DND-41 (cell line): ENCODE measurements at regions not wholly inside any gene's neighbourhood (a gene's known extent, or its start where the extent isn't known, plus 50 kb on each side); places are given as distances from the start of the nearest gene placed in this dataset.

Experiments
- ATAC-seq: fragments of 200-7000 bp; cut with Tn5 transposase; 3 replicates; pipeline ENCODE4 v1.9.1; 2021; ENCODE audit warnings: low read depth; ENCODE audit not compliant: insufficient read depth
- DNase-seq: peaks from one replicate; pipeline ENCODE4 v3.0.0-alpha.2; 2020
- H2AFZ ChIP-seq: 2 replicates; pipeline ENCODE4 v1.6.0; 2012; ENCODE audit warnings: low read depth, low read length
- H3K27ac ChIP-seq: 2 replicates; pipeline ENCODE4 v1.5.1; 2012; ENCODE audit warnings: low read length, inconsistent platforms
- H3K27me3 ChIP-seq: fragments of 200-600 bp; sonication (generic); 2 replicates; pipeline ENCODE4 v1.6.0; 2012; ENCODE audit warnings: low read length, mild to moderate bottlenecking, inconsistent platforms; ENCODE audit not compliant: insufficient read depth, poor library complexity
- H3K36me3 ChIP-seq: 2 replicates; pipeline ENCODE4 v1.5.1; 2012; ENCODE audit warnings: low read length, inconsistent platforms; ENCODE audit not compliant: insufficient read depth
- H3K4me1 ChIP-seq: 2 replicates; pipeline ENCODE4 v1.5.1; 2012; ENCODE audit warnings: mild to moderate bottlenecking, low read length; ENCODE audit not compliant: insufficient read depth
- H3K4me2 ChIP-seq: 2 replicates; pipeline ENCODE4 v1.6.0; 2012; ENCODE audit warnings: mild to moderate bottlenecking, moderate library complexity, low read length, inconsistent platforms; ENCODE audit not compliant: insufficient read depth
- H3K4me3 ChIP-seq, 2 experiments: fragments of 200-600 bp in 1 of 2; shearing (Covaris generic) in 1 of 2; 2 replicates each; pipeline ENCODE4 v1.5.1; 2012 to 2016; ENCODE audit warnings: inconsistent platforms in 2 of 2, low read length in 2 of 2, mild to moderate bottlenecking in 2 of 2, low read depth in 1 of 2, moderate library complexity in 1 of 2
- H3K79me2 ChIP-seq: 2 replicates; pipeline ENCODE4 v1.6.0; 2012; ENCODE audit warnings: low read length, inconsistent platforms; ENCODE audit not compliant: insufficient read depth
- H3K9ac ChIP-seq: 2 replicates; pipeline ENCODE4 v1.6.0; 2012; ENCODE audit warnings: low read depth, mild to moderate bottlenecking, inconsistent platforms, low read length, moderate library complexity
- H3K9me3 ChIP-seq: 2 replicates; pipeline ENCODE4 v1.5.1; 2012; ENCODE audit warnings: low read length, moderate library complexity, mild to moderate bottlenecking, inconsistent platforms; ENCODE audit not compliant: insufficient read depth, severe bottlenecking
- H4K20me1 ChIP-seq: 2 replicates; pipeline ENCODE4 v1.6.0; 2012; ENCODE audit warnings: low read length; ENCODE audit not compliant: insufficient read depth
- EZH2 ChIP-seq: IDR thresholded peaks from 3 replicates; pipeline ENCODE4 v1.6.1; 2012; ENCODE audit warnings: borderline replicate concordance, low read depth, mild to moderate bottlenecking, moderate library complexity, low read length, inconsistent platforms; ENCODE audit not compliant: severe bottlenecking
- TF ChIP-seq, protein P1 (sequence below): IDR thresholded peaks from 2 replicates; pipeline ENCODE4 v1.5.1; 2012; ENCODE audit warnings: borderline replicate concordance, low read length, moderate library complexity, mild to moderate bottlenecking; ENCODE audit not compliant: poor library complexity, severe bottlenecking; ENCODE audit errors: extremely low read depth

DNA sequence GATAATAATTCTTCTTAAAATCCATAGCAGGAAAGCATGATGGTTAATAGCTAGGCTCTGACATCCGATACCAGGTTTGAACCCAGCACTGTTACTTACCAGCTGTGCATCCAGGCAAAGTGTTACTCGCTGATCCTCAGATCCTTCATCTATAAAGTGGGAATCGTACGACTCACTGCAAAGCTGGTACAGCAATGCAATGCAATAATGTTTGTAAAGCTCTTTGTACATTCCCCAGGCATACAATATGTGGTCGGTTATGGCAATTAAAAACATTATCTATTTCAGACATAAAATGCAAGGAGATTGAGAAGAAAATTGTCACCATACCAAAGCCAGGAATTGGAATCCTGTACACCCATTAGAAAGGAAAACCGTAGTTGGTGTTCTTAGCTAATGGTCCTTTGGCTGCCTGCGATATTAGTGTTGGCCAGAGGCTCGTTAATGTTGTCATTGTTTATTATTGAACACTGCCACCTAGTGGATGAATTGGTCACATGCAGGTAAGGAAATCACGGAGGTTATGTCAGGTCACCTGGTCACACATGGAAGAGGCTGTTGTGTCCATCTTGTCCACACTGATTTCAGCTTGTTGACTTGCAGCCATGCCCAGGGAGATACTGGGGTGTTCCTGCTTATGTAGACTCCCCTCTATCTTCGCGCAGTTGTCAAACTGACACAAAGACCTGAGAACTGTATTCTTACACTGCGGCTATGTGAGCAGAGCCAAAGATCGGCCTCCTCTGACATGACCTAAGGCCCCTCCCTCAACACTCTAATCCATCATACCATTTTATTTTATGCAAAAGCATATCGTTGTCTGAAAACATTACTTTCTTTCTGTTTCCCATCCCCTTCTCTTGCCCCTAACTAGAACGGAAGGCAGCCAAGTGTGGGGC lies 87.5 kb upstream of the PPP2R2B start:
- TF ChIP-seq, protein P1, sequence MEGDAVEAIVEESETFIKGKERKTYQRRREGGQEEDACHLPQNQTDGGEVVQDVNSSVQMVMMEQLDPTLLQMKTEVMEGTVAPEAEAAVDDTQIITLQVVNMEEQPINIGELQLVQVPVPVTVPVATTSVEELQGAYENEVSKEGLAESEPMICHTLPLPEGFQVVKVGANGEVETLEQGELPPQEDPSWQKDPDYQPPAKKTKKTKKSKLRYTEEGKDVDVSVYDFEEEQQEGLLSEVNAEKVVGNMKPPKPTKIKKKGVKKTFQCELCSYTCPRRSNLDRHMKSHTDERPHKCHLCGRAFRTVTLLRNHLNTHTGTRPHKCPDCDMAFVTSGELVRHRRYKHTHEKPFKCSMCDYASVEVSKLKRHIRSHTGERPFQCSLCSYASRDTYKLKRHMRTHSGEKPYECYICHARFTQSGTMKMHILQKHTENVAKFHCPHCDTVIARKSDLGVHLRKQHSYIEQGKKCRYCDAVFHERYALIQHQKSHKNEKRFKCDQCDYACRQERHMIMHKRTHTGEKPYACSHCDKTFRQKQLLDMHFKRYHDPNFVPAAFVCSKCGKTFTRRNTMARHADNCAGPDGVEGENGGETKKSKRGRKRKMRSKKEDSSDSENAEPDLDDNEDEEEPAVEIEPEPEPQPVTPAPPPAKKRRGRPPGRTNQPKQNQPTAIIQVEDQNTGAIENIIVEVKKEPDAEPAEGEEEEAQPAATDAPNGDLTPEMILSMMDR: peak; percentile 92
- TF ChIP-seq EZH2: no peak
- H3K4me2 ChIP-seq: no peak overlapping the region
- H3K27ac ChIP-seq: no peak overlapping the region
- no peak overlapping the region for H3K9ac ChIP-seq
- DNase-seq (peak; percentile 51), ATAC-seq (peak; percentile 85)
- no peaks in the 10 kb centered on the region for H4K20me1 ChIP-seq
- no peaks in the 10 kb centered on the region for H3K79me2 ChIP-seq
- H3K36me3 ChIP-seq: no peaks in the 10 kb centered on the region
- H3K27me3 ChIP-seq: no peaks in the 10 kb centered on the region
- no peaks in the 10 kb centered on the region for H3K4me1 ChIP-seq
- no peak overlapping the region for H3K4me3 ChIP-seq
- H3K9me3 ChIP-seq: no peaks in the 10 kb centered on the region
- H2AFZ ChIP-seq: no peak overlapping the region

GRCh38 chr5:146967646-146968045 lies 89.1 kb upstream of the PPP2R2B start:
- no peak overlapping the region for H3K4me2 ChIP-seq
- no peak overlapping the region for H3K27ac ChIP-seq
- H4K20me1 ChIP-seq: no peaks in the 10 kb centered on the region
- no peaks in the 10 kb centered on the region for H3K36me3 ChIP-seq
- no peaks in the 10 kb centered on the region for H3K9me3 ChIP-seq
- H3K4me1 ChIP-seq: no peaks in the 10 kb centered on the region
- no peaks in the 10 kb centered on the region for H3K79me2 ChIP-seq
- H2AFZ ChIP-seq: no peak overlapping the region
- TF ChIP-seq, protein P1: no peak
- TF ChIP-seq EZH2: no peak
- no peaks in the 10 kb centered on the region for H3K27me3 ChIP-seq
- no peak overlapping the region for H3K9ac ChIP-seq
- H3K4me3 ChIP-seq: no peak overlapping the region
- DNase-seq (no peak), ATAC-seq (no peak)

DNA sequence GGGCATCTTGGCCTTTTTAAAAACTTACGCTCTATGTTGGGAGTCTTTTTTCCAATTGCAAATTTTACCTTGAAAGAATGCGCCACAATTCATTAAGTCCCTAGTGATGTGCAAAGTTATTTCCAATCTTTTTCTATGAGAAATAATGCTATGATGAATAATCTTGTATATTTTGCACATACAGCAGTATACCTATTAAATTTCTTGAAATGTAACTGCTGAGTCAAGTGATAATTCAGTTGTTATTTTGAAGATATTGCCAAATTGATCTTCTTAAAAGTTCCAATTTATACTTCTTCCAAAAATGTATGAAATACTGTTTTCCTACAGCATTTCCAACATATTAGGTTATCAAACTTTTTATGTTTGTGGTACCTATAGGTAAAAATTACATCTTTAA lies 92.8 kb upstream of the PPP2R2B start:
- Histone ChIP-seq H3K4me2 (no peak overlapping the region), H3K4me3 (no peak overlapping the region), H4K20me1 (no peaks in the 10 kb centered on the region), H3K27me3 (no peaks in the 10 kb centered on the region), H3K79me2 (no peaks in the 10 kb centered on the region), H3K36me3 (no peaks in the 10 kb centered on the region), H3K9me3 (no peaks in the 10 kb centered on the region), H3K9ac (no peak overlapping the region), H2AFZ (no peak overlapping the region), H3K4me1 (no peaks in the 10 kb centered on the region), H3K27ac (no peak overlapping the region)
- TF ChIP-seq, protein P1: no peak
- no peak for TF ChIP-seq EZH2
- ATAC-seq (no peak), DNase-seq (no peak)
